ENCODE measurements at regions not wholly inside any gene's neighbourhood (a gene's known extent, or its start where the extent isn't known, plus 50 kb on each side); places are given as distances from the start of the nearest gene placed in this dataset.
"Not testable (repeated sequence)": the region's sequence is repeated elsewhere in the genome, so short reads cannot be mapped to it uniquely, and the experiment has no call there.

GRCh38 chr3:98688363-98688762, 74.8 kb upstream of the ST3GAL6 start:
- ChIA-PET POLR2A (ENCODE audit: low non-redundant PET) (no interaction called here), CTCF (no interaction called here)

DNA sequence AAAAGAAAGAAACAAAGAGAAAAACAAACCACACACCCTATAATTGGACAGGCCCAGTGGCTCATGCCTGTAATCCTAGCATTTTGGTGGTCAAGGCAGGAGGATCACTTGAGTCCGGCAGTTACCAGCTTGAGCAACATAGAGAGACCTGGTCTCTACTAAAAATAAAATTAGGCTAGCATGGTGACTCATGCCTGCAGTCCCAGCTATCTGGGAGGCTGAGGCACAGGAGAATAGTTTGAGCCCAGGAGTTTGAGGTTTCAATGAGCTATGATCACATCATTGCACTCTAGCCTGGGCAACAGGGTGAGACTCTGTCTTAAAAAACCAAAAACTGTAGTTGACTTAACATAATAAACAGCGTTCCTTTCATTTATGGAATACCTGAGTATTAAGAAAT, 72.3 kb upstream of the ST3GAL6 start:
- CTCF ChIA-PET: interaction anchor here (0.6 kb wide), 1 partner anchor 1062 kb away, joined by 3 read pairs; no protein-coding TSS in a partner anchor
- POLR2A ChIA-PET (ENCODE audit: low non-redundant PET): no interaction called here
- TF ChIP-seq CTCF (conservative IDR thresholded peaks at IDR 0.05; ENCODE audit: low read depth): no peak
- no peak overlapping the region for H3K27ac ChIP-seq
- DNase-seq (ENCODE audit: low spot score): no peak

More at GRCh38 chr3:98688363-98688762, 74.8 kb upstream of the ST3GAL6 start:
- H3K27ac ChIP-seq: no peak overlapping the region
- no peak for DNase-seq (ENCODE audit: low spot score)
- no peak for TF ChIP-seq CTCF (conservative IDR thresholded peaks at IDR 0.05; ENCODE audit: low read depth)

DNA sequence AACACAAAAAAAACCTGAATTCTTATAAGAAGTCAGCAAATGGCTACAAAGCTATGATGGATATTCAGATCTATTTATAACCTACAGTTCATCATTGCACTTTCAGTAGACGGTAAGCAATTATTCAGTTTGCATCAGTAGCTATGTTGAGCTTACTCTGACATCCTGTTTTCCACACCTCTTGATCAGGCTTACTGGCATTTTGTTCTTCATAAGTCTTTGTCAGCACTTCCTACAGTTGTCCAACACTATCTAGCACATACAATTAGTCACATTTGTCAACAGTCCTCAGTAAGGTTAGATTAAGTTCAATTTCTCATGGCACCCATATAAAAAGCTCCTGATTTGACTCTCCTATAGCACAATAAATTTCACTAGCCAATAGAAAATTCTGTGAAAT, 71.2 kb upstream of the ST3GAL6 start:
- POLR2A ChIA-PET (ENCODE audit: low non-redundant PET): no interaction called here
- TF ChIP-seq CTCF (conservative IDR thresholded peaks at IDR 0.05; ENCODE audit: low read depth): no peak
- CTCF ChIA-PET: no interaction called here
- H3K27ac ChIP-seq: no peak overlapping the region
- no peak for DNase-seq (ENCODE audit: low spot score)

GRCh38 chr3:98692787-98693473, 70.2 kb upstream of the ST3GAL6 start:
- DNase-seq (ENCODE audit: low spot score): no peak
- ChIA-PET POLR2A (ENCODE audit: low non-redundant PET) (no interaction called here), CTCF (no interaction called here)
- TF ChIP-seq CTCF (conservative IDR thresholded peaks at IDR 0.05; ENCODE audit: low read depth): no peak
- no peak overlapping the region for H3K27ac ChIP-seq

- no peak for DNase-seq (ENCODE audit: low spot score)
- no peak for TF ChIP-seq CTCF (conservative IDR thresholded peaks at IDR 0.05; ENCODE audit: low read depth)
- ChIA-PET POLR2A (ENCODE audit: low non-redundant PET) (no interaction called here), CTCF (no interaction called here)
- no peak overlapping the region for H3K27ac ChIP-seq
Observed at GRCh38 chr3:98695796-98696195, 67.3 kb upstream of the ST3GAL6 start.

DNA sequence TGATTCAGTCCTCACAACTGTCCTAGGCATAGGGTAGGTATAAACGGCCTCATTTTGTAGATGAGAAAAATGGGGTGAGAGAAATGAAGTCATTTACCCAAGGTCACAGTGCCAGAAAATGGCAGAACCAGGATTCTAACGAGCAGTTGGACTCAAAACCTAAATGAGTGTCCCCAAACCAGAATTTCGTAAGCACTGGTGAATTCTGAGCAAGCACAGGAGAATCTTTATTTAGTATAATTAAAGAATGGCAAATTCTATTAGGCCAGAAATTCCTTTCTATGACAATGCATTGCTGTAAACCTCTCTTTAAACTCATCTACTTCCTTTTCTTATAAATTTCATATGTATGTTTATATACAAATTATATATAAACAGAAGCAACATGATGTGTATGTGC, 66.8 kb upstream of the ST3GAL6 start:
- CTCF ChIA-PET; DNase-seq (ENCODE audit: low spot score); POLR2A ChIA-PET (ENCODE audit: low non-redundant PET); H3K27ac ChIP-seq: not testable (repeated sequence)

GRCh38 chr3:98697225-98697624, 65.9 kb upstream of the ST3GAL6 start:
- no peak for TF ChIP-seq CTCF (conservative IDR thresholded peaks at IDR 0.05; ENCODE audit: low read depth)
- CTCF ChIA-PET: no interaction called here
- H3K27ac ChIP-seq: no peak overlapping the region
- POLR2A ChIA-PET (ENCODE audit: low non-redundant PET): no interaction called here
- DNase-seq (ENCODE audit: low spot score): no peak

Measured in RWPE1 (cell line).